Activated CD8-positive, alpha-beta memory T cell treated with anti-CD3 and anti-CD28 coated beads for 1 hour (primary cell): ENCODE measurements at regions not wholly inside any gene's neighbourhood (a gene's known extent, or its start where the extent isn't known, plus 50 kb on each side); places are given as distances from the start of the nearest gene placed in this dataset.

Experiments
- DNase-seq, 2 donors: peaks; one replicate each; pipeline ENCODE4 v3.0.0-alpha.2; 2020; ENCODE audit warnings: low read depth in 1 of 2; ENCODE audit errors: extremely low read depth in 1 of 2

DNA sequence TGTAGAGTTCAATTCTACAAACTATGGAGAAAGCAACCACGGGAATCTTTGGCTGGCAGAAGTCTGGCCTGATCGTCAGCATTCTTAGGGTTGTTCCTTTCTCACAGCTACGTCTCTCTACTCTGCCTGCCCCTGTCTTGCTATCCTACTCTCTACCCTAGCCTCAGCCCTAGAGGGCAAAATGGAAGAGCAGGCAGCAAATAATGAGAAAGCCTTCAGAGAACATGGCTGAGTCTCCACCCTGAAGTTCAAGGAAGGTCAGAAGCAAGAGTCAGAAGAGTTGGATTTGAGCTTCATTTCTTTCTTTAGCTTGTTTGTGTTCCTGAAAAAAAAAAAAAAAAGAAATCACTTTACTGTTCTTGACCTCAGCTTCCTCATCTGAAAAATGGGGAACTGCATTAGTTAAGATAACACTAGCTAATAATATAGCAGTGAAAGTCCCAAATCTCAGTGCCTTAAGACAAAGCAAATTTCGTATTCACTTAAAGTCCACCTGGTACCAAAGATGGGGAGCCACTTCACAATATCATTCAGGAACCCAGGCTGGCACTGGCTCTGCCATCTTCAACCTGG is 50.2 kb upstream of the CCND2 start:
- no peak for DNase-seq

DNA sequence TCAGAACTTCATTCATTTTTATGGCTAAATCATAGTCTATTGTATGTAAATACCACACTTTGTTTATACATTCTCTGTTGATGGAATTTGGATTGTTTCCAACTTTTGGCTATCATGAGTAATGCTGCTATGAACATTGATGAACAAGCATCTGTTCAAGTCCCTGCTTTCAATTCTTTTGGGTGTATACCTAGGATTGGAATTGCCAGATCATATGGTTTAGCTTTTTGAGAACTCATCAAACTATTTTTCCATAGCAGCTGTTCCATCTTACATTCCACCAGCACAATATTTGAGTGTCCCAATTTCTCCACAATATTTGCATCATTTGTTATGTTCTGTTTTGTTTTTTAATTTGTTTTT is 52.3 kb upstream of the CCND2 start:
- no peak for DNase-seq

- no peak for DNase-seq
Measured at GRCh38 chr12:4220536-4221257, 52.9 kb upstream of the CCND2 start.

DNA sequence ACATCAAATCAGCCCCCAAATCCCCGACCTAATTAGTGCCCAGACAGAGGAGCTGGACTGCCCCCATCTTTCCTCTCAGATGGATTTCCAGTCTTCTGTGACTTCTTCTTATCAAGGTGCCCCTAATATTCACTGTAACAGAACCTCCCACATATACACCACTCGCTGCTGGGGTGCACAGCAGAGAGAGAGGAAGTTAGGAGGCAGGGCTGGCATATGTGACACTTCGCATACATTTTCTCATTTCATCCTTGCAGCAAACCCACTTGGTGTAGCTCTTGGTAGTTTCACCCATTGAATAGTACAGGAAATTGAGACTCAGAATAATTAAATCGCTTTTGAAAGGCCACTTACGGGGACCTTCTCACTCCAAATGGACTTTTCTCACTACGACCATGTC is 56.5 kb upstream of the CCND2 start:
- DNase-seq: no peak

- DNase-seq: no peak
Measured at GRCh38 chr12:4216187-4216927, 57.2 kb upstream of the CCND2 start.

DNA sequence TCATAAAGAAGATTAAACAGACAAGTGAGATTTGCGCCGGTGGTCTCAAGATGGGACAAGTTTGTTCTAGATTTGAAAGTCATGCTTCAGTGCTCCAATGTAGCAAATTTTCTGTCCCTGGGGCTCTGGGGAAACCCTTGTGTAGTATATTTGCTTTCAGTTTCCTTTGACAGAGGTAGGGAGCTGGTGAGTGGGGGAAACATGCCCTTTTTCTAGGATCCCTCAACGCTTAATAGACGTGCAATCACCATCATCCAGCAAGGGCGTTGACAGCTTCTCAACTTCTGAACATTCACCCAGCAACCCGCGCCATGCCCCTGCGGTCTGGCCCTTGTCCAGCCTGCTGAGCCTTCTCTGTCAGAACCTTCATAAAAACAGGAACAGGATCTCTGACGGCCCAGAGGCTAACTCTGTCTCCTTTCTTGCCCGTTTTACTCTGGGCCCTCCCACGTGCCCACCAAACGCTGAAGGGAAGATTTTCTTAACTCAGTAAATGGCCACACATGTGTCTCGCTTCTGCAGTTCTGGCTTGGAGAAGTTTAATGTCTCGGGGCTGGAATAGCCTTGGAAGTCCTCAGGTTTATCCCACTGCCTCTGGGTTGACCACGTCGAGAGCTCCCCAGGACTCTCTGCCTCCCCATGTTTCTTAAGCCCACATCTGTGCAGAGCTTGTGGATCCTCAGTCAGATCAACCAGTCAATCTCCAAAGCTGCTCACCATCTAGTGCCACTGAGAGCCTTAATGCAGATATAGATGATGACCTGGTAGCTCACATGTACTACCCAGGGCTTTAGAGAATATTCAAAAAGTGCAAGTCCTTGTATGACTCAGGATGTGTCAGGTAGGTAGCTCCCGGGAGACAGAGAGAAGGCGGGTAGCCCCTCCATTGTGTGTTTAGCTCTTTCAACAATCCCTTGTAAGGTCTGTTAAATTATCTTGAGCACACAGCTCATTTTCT is 58.1 kb upstream of the CCND2 start:
- peak in 1 of 2 donors; percentile 5 for DNase-seq

DNA sequence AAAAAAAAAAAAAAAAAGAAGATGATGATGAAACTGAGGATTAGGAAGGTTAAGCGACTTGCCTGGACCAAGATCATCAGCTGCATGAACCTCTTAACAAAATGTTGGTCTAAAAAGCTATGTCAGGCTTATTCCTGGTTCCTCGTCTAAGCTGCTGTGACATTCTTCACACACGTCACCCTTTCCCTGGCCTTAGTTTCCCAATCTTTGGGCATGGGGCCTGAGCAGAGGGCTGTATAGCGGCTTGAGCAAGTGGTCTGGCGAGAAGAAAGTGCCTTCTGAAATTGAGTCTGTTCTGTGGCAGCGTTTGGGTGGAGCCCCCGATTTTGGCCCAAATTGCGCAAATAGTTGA is 58.7 kb upstream of the CCND2 start:
- DNase-seq: no peak

DNA sequence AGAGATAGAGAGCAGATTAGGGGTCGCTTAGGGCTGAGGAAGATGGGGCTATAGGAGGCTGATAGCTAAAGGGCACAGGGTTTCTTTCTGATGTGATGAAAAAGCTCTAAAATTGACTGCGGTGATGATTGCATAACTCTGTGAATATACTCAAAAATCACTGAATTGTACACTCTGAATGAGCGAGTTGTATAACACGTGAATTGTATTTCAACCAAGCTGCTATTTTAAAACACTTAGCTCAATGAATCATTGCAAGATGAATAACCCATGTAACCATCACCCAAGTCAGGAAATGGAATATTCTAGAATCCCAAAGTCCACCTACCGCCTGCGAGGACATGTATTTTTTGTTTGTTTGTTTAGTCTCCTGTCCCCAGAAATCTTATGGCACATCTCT is 60.1 kb upstream of the CCND2 start:
- no peak for DNase-seq

GRCh38 chr12:4212845-4213244 is 60.7 kb upstream of the CCND2 start:
- no peak for DNase-seq

DNA sequence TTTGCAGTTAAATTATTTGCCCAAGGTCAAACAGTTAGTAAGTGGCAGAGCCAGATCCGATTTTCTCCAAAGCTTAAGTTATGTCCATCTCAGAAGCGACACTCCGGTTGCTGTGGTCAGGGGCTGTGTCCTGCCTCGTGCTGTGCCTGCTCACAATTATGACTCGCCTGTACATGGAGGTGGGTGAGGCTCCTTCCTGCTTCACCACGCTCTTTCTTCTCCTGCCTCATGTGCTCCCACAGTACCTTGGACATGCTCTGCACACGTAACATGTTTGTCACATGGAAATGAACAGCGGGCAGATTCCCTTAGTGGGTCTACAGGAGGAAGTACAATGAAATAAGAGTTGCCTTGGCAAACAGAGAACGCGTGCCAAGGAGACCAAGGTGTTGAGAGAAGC is 62.2 kb upstream of the CCND2 start:
- no peak for DNase-seq

- no peak for DNase-seq
Measured at GRCh38 chr12:4210183-4210582, 63.4 kb upstream of the CCND2 start.

DNA sequence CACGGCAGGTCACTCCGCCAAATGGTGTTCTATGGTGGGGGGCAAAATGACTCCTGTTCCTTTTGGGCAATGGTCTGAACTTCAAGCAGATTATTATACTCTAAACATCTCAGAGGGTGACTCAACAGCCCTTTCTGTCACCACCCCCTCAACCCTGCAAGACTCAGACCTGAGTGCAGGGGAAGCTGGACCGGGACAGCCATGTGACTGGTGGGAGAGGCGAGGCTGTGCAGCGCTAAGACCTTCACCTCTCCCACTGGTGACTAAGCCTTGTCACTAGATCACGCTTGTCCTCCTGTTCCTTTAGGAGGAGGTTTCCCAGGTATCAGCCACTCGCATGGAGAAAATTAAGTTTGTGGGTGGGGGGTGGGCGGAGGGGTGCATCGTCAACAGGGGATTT is 67.1 kb upstream of the CCND2 start:
- DNase-seq: no peak

DNA sequence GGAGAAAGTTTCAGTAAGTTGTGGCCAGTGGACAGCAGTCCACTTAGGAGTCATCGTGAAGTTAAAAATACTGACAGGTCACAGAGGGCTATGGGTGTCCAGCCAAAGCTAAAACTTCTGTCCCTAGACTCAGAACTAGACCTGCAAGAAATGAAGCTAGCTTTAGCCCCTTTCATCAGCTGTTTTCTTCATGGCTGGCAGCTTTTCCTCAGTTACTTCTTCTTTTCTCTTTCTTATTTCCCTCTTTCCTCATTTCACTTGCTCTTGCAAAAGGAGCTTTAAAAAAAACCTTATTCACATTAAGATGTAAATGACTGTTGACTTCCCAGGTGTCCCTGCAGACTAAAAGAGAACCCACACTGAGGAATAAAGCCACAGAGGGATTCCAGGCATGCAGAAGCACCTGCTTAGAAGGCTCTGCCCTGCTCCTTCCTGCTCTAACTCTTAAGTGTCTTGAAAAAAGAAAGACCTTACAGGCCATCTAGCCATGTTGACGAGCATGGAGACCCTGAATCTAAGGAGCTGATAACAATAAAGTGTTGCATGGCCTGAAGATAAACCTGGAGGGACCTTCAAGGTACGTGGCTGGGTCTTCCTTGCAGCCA is 69.7 kb upstream of the CCND2 start:
- no peak for DNase-seq

DNA sequence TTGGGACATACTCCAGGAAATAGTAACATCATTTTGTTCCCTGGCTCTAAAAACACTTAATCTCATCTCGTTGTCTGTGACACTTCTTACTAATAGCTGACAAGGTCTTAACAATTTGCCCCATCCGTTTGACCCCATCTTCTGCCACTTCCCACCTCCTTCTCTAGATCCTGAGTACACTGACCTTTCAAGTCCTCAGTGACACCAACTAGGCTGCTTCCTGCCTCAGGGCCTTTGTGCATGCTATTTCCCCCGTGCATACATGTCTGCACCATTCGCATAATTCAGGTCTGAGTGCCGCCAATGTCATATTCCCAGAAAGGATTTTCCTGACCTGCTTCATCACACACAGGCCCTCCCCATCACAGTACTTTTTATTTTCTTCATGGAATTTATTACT is 70.6 kb upstream of the CCND2 start:
- DNase-seq: no peak

DNA sequence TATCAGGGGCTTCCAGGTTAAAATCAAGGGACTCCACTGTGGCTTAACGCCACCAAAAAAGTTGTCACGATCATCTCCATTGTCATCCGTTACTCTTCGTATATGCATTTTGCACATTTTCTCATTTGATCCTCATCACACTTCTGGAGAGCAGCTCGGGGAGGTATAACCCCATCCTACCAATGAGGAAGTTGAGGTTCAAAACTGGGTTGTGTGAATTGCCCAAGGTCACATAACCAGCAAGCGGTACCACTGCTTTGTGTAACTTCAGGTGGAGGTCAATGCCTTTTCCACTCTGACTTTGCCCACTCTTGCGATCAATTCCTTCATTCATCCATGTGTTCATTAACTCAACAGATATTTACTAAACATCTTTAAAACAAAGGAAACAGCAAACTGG is 71.1 kb upstream of the CCND2 start:
- DNase-seq: no peak

DNA sequence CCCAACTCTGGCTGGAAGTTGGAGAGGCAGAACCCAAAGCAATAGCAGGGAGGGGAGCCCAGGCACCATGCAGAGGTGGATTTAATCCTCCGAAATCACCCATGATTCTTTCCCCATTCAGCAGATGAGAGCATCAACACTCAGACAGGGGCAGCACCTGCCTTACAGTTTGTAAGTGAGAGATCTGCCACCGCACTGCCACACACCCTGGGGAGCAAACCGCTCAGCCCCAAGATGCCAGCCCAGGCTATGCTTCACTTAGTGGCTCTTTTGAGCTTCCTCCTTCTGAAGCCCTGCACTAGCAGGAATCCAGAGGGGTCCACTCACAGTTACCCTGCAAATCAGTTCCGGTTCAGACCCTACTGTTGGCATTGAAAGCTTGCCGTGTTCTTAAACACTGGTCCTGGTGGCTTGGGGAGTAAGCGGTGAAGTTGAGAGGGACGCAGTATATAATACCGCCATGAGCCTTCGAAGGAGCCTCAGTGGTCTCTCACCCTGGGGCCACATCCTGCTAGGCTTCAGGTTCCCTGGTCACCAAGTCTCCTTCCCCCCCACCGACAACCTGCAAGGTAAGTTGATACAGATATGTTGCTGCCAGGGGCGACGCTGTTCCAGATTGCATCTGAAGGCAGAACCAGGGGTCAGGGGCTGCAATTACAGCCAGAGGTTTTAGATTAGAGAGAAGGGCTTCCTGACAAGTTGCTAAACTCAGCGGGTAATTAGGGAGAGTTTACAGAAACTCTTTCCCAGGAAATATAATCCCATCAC is 72.0 kb upstream of the CCND2 start:
- no peak for DNase-seq

- no peak for DNase-seq
Measured at GRCh38 chr12:4197922-4198763, 75.4 kb upstream of the CCND2 start.

- no peak for DNase-seq
Measured at GRCh38 chr12:4196805-4197420, 76.6 kb upstream of the CCND2 start.

GRCh38 chr12:4194668-4195067 is 78.9 kb upstream of the CCND2 start:
- DNase-seq: no peak
